WERI-Rb-1 (cell line): ENCODE measurements at regions not wholly inside any gene's neighbourhood (a gene's known extent, or its start where the extent isn't known, plus 50 kb on each side); places are given as distances from the start of the nearest gene placed in this dataset.

Experiments used
- DNase-seq: peaks from one replicate; pipeline ENCODE4 v3.0.0-alpha.2; 2020
- H3K27ac ChIP-seq: fragments of 250-450 bp; sonication (Bioruptor Pico); 2 replicates; pipeline ENCODE4 v1.5.1; 2020; ENCODE audit warnings: mild to moderate bottlenecking, moderate library complexity
- H3K27me3 ChIP-seq: fragments of 250-450 bp; sonication (Bioruptor Pico); 2 replicates; pipeline ENCODE4 v1.5.1; 2021; ENCODE audit warnings: mild to moderate bottlenecking, low read depth, moderate library complexity; ENCODE audit not compliant: insufficient read depth, severe bottlenecking
- H3K36me3 ChIP-seq: fragments of 250-450 bp; sonication (Bioruptor Pico); 2 replicates; pipeline ENCODE4 v1.5.1; 2020; ENCODE audit warnings: mild to moderate bottlenecking, moderate library complexity
- H3K4me3 ChIP-seq: 2 replicates; pipeline ENCODE4 v1.5.1; 2011; ENCODE audit warnings: low read depth, mild to moderate bottlenecking, control low read depth, low read length
- H3K9me3 ChIP-seq: fragments of 250-450 bp; sonication (Bioruptor Pico); 2 replicates; pipeline ENCODE4 v1.5.1; 2021; ENCODE audit warnings: mild to moderate bottlenecking, moderate library complexity; ENCODE audit not compliant: severe bottlenecking
- CTCF ChIP-seq: IDR thresholded peaks from 2 replicates; pipeline ENCODE4 v1.5.1; 2011; ENCODE audit warnings: low read depth, mild to moderate bottlenecking, control low read depth, inconsistent platforms, low read length

- Histone ChIP-seq H3K27ac (no peak overlapping the region), H3K27me3 (no peaks in the 10 kb centered on the region), H3K9me3 (peaks cover 9% of the 10 kb centered on the region), H3K4me3 (no peak overlapping the region), H3K36me3 (0 out of 2 replicates have a peak, but pooled peaks cover 3% of the 10 kb centered on the region)
- no peak for DNase-seq
- TF ChIP-seq CTCF, result no peak
These were observed 1163.1 kb downstream of the BRD1 start for GRCh38 chr22:48664586-48664985.

GRCh38 chr22:48663297-48663696 lies 1164.4 kb downstream of the BRD1 start:
- H3K4me3 ChIP-seq, result no peak overlapping the region
- peaks cover 9% of the 10 kb centered on the region for H3K9me3 ChIP-seq
- no peaks in the 10 kb centered on the region for H3K27me3 ChIP-seq
- no peak overlapping the region for H3K27ac ChIP-seq
- 0 out of 2 replicates have a peak, but pooled peaks cover 3% of the 10 kb centered on the region for H3K36me3 ChIP-seq
- no peak for DNase-seq
- peak; percentile 48 for TF ChIP-seq CTCF

GRCh38 chr22:48662476-48663135 lies 1165.1 kb downstream of the BRD1 start:
- no peak for TF ChIP-seq CTCF
- no peak overlapping the region for H3K4me3 ChIP-seq
- 0 out of 2 replicates have a peak, but pooled peaks cover 3% of the 10 kb centered on the region for H3K36me3 ChIP-seq
- no peak overlapping the region for H3K27ac ChIP-seq
- peaks cover 9% of the 10 kb centered on the region for H3K9me3 ChIP-seq
- no peaks in the 10 kb centered on the region for H3K27me3 ChIP-seq
- no peak for DNase-seq

GRCh38 chr22:48661984-48662383 lies 1165.7 kb downstream of the BRD1 start:
- H3K27me3 ChIP-seq, result no peaks in the 10 kb centered on the region
- no peak overlapping the region for H3K4me3 ChIP-seq
- no peak for TF ChIP-seq CTCF
- no peak for DNase-seq
- H3K9me3 ChIP-seq, result peaks cover 9% of the 10 kb centered on the region
- no peak overlapping the region for H3K27ac ChIP-seq
- 0 out of 2 replicates have a peak, but pooled peaks cover 3% of the 10 kb centered on the region for H3K36me3 ChIP-seq

GRCh38 chr22:48660790-48661740 lies 1166.6 kb downstream of the BRD1 start:
- H3K27ac ChIP-seq, result no peak overlapping the region
- no peak for DNase-seq
- 0 out of 2 replicates have a peak, but pooled peaks cover 3% of the 10 kb centered on the region for H3K36me3 ChIP-seq
- H3K27me3 ChIP-seq, result no peaks in the 10 kb centered on the region
- H3K4me3 ChIP-seq, result no peak overlapping the region
- H3K9me3 ChIP-seq, result peaks cover 9% of the 10 kb centered on the region
- TF ChIP-seq CTCF, result no peak
